SJSA1 (cell line): ENCODE measurements at regions not wholly inside any gene's neighbourhood (a gene's known extent, or its start where the extent isn't known, plus 50 kb on each side); places are given as distances from the start of the nearest gene placed in this dataset.

Source experiments
- DNase-seq, 2 experiments: peaks; one replicate each; pipeline ENCODE4 v3.0.0-alpha.2; 2015 to 2020; ENCODE audit warnings: low spot score in 2 of 2, low read depth in 1 of 2
- H3K27ac ChIP-seq: fragments of 250-450 bp; sonication (Bioruptor Pico); 2 replicates; pipeline ENCODE4 v1.5.1; 2020; ENCODE audit warnings: mild to moderate bottlenecking, moderate library complexity
- H3K27me3 ChIP-seq: fragments of 250-450 bp; sonication (Bioruptor Pico); replicated peaks from 2 replicates; pipeline ENCODE4 v1.5.1; 2020; ENCODE audit warnings: mild to moderate bottlenecking, moderate library complexity
- H3K36me3 ChIP-seq: fragments of 250-450 bp; sonication (Bioruptor Pico); 2 replicates; pipeline ENCODE4 v1.5.1; 2020; ENCODE audit warnings: mild to moderate bottlenecking
- H3K4me1 ChIP-seq: fragments of 250-450 bp; sonication (Bioruptor Pico); replicated peaks from 2 replicates; pipeline ENCODE4 v1.6.1; 2021; ENCODE audit warnings: mild to moderate bottlenecking
- H3K4me3 ChIP-seq: fragments of 250-450 bp; sonication (Bioruptor Pico); 2 replicates; pipeline ENCODE4 v1.5.1; 2020; ENCODE audit warnings: mild to moderate bottlenecking
- H3K9me3 ChIP-seq: fragments of 250-450 bp; sonication (Bioruptor Pico); replicated peaks from 2 replicates; pipeline ENCODE4 v1.5.1; 2020; ENCODE audit warnings: mild to moderate bottlenecking

DNA sequence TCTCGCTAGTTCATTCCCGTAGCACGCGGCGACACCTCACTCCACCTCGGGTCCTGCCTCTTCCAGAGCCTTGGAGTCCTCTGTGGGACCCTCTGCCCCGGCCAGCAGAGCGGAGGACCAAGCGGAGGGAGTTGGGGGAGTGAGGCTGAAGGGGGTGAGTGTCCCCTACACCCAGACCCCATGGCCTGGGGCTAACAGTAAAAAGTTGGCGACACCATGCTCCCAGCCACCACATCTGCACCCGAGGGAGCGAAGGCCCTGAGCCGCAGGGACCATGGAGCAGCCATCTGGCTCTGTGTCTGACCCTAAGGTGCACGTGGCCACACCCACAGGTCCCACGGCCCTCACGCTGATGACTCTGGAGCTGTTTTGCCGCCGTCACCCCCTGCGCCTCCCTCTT, 293.8 kb downstream of the BRD1 start:
- Histone ChIP-seq H3K27me3 (no peaks in the 10 kb centered on the region), H3K4me3 (no peak overlapping the region), H3K4me1 (no peaks in the 10 kb centered on the region), H3K36me3 (no peaks in the 10 kb centered on the region), H3K9me3 (0 out of 2 replicates have a peak, but pooled peaks cover 8% of the 10 kb centered on the region), H3K27ac (no peak overlapping the region)
- DNase-seq: no peak

DNA sequence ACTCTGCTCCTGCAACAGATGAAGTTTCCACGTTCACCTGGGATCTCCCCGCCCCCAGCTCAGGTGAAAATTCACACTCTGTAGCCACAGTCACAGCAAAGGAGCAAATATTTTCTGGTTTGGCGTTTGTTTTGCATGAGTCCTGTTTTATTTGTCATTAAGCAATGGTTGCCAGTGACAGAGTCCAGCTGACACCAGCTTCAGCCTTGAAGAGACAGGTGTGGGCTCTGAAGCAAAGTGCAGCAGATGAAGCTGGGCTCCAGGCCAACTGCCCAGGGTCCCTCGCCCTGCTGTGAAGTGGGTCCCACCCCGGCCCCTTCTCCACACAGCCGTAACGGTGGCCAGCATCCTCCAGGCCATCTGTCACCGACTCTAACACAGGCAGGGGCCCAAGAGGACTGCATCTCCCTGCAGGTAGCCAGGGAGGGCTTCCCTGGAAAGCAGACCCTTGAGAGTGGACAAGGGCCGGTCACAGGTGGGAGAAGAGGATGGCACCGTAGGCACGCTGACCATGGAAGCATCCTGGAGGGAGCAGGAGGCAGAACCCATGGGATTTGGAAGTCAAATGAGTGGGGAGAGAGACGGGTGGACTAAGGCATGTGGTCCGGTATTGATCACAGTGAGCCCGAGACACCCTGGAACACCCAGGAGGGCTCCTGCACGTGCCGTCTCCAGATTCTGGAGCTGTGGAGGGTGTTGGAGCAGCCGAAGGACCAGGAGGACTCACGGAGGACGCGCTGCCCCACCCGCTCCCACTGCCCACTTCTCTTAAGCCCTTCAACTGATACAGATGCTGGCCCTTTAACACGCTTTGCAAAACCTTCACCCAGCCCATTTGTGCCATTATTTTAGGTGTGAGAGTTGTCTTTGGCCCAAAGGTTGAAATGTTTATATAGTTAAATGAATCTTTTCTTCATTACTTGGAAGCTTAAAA, 294.5 kb downstream of the BRD1 start:
- H3K4me1 ChIP-seq: no peaks in the 10 kb centered on the region
- DNase-seq: no peak
- H3K36me3 ChIP-seq: no peaks in the 10 kb centered on the region
- H3K9me3 ChIP-seq: 0 out of 2 replicates have a peak, but pooled peaks cover 8% of the 10 kb centered on the region
- H3K4me3 ChIP-seq: no peak overlapping the region
- no peak overlapping the region for H3K27ac ChIP-seq
- H3K27me3 ChIP-seq: no peaks in the 10 kb centered on the region

DNA sequence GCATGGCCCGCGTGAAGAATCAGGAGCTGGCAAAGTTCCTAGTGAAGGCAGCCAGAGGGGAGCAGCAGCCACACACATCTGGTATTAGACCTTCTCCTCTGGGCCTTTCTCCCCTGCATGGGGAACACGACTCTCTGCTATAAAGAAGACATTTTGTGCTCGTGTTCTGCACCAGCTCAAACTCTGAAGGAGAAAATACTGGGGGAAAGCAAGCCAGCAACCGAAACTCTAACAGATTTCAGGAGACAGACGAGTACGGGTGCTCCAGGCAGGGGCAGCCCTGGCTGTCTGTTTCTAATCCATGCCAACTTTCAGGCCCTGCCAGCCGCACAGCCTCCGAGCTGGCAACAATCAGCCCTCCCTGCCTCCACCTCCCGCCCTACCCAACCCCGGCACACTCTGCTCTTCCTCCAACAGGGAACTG, 296.3 kb downstream of the BRD1 start:
- H3K4me3 ChIP-seq: no peak overlapping the region
- H3K27ac ChIP-seq: no peak overlapping the region
- no peaks in the 10 kb centered on the region for H3K36me3 ChIP-seq
- H3K4me1 ChIP-seq: no peaks in the 10 kb centered on the region
- DNase-seq: no peak
- H3K27me3 ChIP-seq: no peaks in the 10 kb centered on the region
- 0 out of 2 replicates have a peak, but pooled peaks cover 8% of the 10 kb centered on the region for H3K9me3 ChIP-seq

DNA sequence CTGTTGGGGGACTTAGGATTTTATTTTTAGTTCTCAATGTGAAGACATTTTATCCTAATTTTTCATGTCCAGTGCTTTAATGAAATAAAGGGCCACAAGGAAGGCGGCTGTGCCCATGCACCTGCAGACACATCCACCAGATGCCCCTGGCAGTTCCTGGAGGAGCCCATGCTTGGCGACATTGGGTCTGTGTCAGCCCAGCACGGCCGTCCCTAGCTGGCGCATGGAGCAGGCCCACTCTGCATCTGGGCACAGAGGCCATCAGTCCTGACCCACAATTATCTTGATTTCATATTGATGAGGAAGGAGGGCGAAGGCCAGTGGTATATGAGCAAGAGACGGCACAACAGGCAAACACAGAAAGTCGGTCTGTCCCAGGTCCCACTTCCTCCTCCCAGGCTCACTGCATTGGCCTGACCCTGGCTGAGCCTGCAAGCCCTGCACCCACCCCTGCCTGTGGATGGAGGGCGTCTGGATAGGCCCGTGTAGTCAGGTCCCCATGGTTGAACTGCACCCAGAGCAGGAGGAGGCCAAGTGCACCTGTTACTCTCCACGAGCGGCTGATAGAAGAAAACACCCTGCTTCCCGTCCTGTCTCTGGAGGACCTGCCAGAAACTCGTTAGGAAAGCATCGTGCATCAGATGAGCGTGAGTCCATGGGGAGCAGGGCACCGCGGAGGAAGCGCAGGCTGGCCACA, 296.9 kb downstream of the BRD1 start:
- no peaks in the 10 kb centered on the region for H3K27me3 ChIP-seq
- no peak overlapping the region for H3K4me3 ChIP-seq
- H3K9me3 ChIP-seq: 0 out of 2 replicates have a peak, but pooled peaks cover 8% of the 10 kb centered on the region
- no peaks in the 10 kb centered on the region for H3K36me3 ChIP-seq
- no peak overlapping the region for H3K27ac ChIP-seq
- H3K4me1 ChIP-seq: no peaks in the 10 kb centered on the region
- DNase-seq: no peak

DNA sequence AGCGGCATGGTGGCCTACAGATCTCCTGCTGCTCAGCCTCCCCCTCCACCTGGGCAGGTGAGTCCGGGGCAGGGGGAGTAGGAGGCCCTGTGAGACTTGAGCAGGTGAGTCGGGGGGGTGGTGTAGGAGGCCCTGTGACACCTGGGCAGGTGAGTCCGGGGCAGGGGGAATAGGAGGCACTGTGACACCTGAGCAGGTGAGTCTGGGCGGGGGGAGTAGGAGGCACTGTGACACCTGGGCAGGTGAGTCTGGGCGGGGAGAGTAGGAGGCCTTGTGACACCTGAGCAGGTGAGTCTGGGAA, 299.3 kb downstream of the BRD1 start:
- no peak for DNase-seq
- H3K4me1 ChIP-seq: no peaks in the 10 kb centered on the region
- H3K9me3 ChIP-seq: 0 out of 2 replicates have a peak, but pooled peaks cover 6% of the 10 kb centered on the region

DNA sequence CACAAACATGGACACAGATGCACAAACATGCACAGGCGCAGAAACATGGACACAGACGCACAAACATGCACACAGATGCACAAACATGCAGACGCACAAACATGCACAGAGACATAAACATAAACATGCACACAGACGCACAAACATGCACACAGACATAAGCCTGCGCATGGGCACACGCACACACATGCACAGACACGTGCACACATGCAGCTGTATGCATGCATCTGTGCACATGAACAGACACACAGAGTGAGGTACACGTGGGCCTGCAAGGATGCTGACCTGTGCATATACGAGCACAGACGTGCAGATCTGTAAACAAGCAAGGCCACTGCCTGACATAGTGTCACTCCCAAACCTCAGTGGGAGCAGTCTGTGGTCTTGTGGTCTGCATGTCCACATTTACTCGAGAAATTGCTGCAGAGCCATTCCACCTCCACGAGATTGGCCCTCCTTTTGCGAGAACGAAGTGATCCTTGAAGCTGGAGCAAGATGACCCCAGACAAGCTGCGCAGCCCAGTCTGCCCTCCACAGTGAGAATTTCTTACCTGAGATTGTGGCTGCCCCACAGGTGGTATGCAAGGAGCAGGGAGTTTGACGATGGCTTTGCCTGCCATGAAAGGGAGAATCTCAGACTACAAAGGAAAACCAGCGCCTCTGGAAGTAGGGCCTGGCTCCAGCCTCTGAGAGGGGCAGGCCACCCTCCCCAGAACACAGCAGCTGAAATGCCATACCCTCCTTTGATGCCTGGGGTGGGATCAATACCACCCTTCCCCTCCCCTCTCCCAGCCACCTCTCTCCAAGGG, 299.9 kb downstream of the BRD1 start:
- no peak overlapping the region for H3K4me3 ChIP-seq
- 0 out of 2 replicates have a peak, but pooled peaks cover 7% of the 10 kb centered on the region for H3K9me3 ChIP-seq
- H3K4me1 ChIP-seq: no peaks in the 10 kb centered on the region
- DNase-seq: no peak
- H3K27ac ChIP-seq: no peak overlapping the region
- H3K27me3 ChIP-seq: no peaks in the 10 kb centered on the region
- no peaks in the 10 kb centered on the region for H3K36me3 ChIP-seq

More for the DNA sequence above, 299.3 kb downstream of the BRD1 start:
- no peak overlapping the region for H3K4me3 ChIP-seq
- H3K36me3 ChIP-seq: no peaks in the 10 kb centered on the region
- no peaks in the 10 kb centered on the region for H3K27me3 ChIP-seq
- H3K27ac ChIP-seq: no peak overlapping the region

DNA sequence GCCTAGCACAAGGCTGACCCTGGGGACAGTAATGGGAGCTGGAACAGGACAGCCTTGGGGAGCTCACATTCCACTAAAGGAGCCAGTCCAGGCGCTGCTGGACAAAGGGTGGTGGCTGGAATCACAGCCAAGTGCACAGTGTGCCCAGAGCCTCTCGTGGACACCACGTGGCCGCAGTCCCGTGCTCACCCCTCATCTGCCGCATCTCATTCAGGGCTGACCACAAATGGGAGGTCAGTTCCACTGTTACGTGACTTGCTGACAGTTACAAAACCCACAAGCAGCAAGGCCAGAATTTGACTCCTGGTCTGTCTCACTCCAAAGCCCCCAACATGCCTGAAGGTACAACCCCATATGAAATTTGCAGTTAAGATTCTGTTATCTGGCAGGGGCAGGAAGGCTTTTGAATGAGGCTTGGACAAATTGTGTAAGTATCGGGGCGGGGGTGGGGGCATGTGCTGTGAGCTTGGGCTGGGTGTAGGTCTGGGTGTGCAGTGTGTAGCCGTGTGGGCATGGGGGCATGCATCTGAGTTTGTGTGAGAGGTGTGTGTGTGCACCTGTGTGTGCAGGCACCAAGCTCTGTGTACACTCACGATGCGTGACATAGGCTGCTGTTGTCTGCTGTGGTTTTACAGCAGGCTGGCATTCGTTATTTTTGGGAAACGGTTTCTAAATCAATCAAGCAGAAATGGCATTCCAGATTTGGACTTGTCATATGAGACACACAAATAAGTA, 301.7 kb downstream of the BRD1 start:
- DNase-seq: no peak
- Histone ChIP-seq H3K9me3 (0 out of 2 replicates have a peak, but pooled peaks cover 6% of the 10 kb centered on the region), H3K27ac (no peak overlapping the region), H3K4me3 (no peak overlapping the region), H3K27me3 (no peaks in the 10 kb centered on the region), H3K4me1 (no peaks in the 10 kb centered on the region), H3K36me3 (no peaks in the 10 kb centered on the region)

DNA sequence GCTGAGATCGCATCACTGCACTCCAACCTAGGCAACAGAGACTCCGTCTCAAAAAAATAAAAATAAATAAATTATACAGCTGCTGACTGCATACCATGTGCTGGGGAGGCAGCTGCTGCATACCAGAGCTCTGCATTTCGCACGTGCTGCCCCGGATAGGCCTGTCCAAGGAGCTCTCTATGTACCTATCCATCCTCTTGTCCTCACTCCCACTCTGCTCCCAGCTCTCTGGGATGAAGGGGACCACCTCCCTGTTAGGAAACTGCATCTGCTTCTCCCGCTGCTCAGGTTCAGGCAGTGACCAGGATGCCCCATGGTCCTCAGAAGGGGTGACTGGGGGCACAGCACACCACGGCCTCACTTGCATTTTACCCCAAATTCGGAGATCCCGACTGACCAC, 302.3 kb downstream of the BRD1 start:
- no peaks in the 10 kb centered on the region for H3K27me3 ChIP-seq
- no peaks in the 10 kb centered on the region for H3K36me3 ChIP-seq
- DNase-seq: no peak
- H3K4me1 ChIP-seq: no peaks in the 10 kb centered on the region
- no peak overlapping the region for H3K27ac ChIP-seq
- H3K9me3 ChIP-seq: 0 out of 2 replicates have a peak, but pooled peaks cover 3% of the 10 kb centered on the region
- H3K4me3 ChIP-seq: no peak overlapping the region

DNA sequence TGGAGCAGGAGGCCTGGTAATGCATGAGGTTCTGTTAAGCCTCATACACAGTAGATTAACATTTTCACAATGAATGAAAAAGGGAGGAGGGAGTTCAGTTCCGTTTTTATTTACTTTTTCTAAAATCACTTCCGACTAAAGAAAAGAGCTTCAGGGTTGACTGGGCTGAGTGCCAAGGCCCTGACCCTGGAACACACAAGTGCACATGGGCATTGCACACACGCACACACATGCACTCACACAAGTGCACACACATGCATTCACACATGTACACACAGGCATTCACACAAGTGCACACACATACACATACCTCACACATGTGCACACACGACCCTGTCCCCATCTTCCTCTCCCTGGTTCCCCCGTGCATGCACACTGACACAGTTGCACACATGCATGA, 303.3 kb downstream of the BRD1 start:
- no peaks in the 10 kb centered on the region for H3K4me1 ChIP-seq
- DNase-seq: no peak
- no peaks in the 10 kb centered on the region for H3K36me3 ChIP-seq
- H3K27me3 ChIP-seq: no peaks in the 10 kb centered on the region
- no peak overlapping the region for H3K4me3 ChIP-seq
- H3K27ac ChIP-seq: no peak overlapping the region
- 0 out of 2 replicates have a peak, but pooled peaks cover 3% of the 10 kb centered on the region for H3K9me3 ChIP-seq

DNA sequence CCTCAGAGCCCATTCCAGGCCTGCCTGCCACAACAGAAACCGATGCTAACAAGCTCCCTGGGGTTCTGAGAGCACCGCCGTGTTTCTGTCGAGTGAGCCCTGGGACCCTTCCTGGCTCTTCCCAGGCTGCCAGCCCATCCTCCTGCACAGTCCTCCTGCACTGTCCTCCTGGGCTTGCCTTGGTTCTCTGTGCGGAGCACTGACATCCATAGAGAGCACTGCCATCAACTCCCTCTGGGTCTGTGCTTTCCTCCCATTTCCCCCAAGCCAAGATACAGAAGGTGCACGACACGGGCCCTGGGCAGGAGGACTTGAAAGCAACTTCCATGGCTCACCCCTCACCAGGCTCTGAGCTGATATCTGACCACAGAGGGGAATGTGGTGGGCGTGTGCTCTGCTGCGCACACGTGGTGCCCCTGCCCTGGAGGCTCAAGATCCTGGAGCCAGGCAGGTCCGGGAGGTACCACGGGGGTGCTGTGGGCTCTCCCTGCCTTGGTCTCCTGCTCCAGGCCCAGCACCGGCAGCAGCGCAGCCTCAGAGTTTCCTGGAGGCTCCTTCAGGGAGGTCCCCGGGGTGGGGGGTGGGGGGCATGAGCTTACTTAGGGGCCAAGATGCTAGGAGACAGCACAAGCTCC, 304.2 kb downstream of the BRD1 start:
- no peaks in the 10 kb centered on the region for H3K27me3 ChIP-seq
- no peaks in the 10 kb centered on the region for H3K36me3 ChIP-seq
- no peaks in the 10 kb centered on the region for H3K4me1 ChIP-seq
- DNase-seq: no peak
- 0 out of 2 replicates have a peak, but pooled peaks cover 3% of the 10 kb centered on the region for H3K9me3 ChIP-seq
- H3K4me3 ChIP-seq: no peak overlapping the region
- H3K27ac ChIP-seq: no peak overlapping the region

DNA sequence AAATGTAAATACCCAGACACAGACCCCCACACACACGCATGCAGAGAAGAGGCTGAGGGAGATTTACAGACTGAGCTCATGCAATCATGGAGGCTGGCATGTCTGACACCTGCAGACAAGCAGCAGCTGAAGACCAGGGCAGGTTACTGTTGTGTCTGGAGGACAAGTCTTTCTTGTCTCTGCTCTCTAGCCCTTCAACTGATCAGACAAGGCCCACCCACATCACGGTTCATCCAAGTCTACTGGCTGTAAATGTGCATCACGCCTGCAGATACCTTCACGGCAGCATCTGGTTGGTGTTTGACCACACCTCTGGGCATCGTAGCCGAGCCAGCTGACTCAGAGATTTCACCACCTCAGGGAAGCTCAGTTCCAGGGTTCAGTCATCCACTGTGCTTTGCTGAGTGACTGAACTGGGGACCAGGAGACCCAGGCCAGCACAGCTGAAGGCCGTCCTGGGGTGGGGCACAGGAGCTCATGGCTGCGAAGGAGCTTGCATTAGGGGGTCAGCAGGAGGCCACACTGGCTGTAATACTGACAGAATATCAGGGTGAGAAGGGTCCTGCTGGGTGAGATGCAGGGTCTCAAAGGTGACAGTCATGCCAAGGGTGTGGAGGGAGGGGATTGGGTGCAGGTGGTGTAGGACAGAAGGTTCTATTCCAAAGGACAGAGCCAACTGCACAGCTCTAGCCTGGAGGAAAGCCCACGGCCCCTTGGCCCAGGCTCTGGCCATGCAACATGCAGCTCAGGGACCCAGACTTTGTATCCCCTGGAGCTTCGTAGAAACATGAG, 304.9 kb downstream of the BRD1 start:
- Histone ChIP-seq H3K36me3 (no peaks in the 10 kb centered on the region), H3K4me1 (no peaks in the 10 kb centered on the region), H3K27me3 (no peaks in the 10 kb centered on the region), H3K9me3 (0 out of 2 replicates have a peak, but pooled peaks cover 3% of the 10 kb centered on the region), H3K4me3 (no peak overlapping the region), H3K27ac (no peak overlapping the region)
- no peak for DNase-seq

DNA sequence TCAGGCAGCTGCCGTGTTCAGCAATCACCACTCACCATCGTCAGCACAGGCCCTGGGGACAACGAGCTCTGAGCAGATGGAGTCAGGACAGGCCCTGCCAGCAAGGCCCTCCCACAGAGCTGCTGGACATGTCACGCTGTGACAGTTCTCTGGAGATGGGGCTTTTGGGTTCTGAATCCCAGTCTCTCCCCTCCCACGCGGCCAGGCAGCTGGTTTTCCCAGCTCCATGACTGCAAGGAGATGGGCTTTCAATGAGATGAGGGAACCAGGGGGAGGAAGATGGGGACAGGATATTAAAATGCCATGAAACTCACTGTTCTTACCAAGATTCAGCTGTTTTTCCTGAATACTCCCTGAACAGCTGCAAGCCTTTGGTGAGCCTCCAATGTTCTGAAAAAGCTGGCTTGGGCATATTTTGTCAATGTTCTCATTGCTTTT, 305.9 kb downstream of the BRD1 start:
- Histone ChIP-seq H3K9me3 (0 out of 2 replicates have a peak, but pooled peaks cover 3% of the 10 kb centered on the region), H3K4me3 (no peak overlapping the region)

More for the DNA sequence above, 305.9 kb downstream of the BRD1 start:
- no peak for DNase-seq
- H3K27me3 ChIP-seq: no peaks in the 10 kb centered on the region
- H3K27ac ChIP-seq: no peak overlapping the region
- H3K4me1 ChIP-seq: no peaks in the 10 kb centered on the region
- no peaks in the 10 kb centered on the region for H3K36me3 ChIP-seq
